Neural progenitor cell (in vitro differentiated cells): ENCODE measurements at regions not wholly inside any gene's neighbourhood (a gene's known extent, or its start where the extent isn't known, plus 50 kb on each side); places are given as distances from the start of the nearest gene placed in this dataset.

Experiments
- DNase-seq: peaks from one replicate; pipeline ENCODE4 v3.0.0-alpha.2; 2016; ENCODE audit warnings: low spot score
- H2AFZ ChIP-seq: fragments of 200-600 bp; sonication (generic); replicated peaks from 2 replicates; pipeline ENCODE4 v1.6.1; 2016; ENCODE audit warnings: antibody characterized with exemption
- H3F3A ChIP-seq: fragments of 200-600 bp; sonication (generic); 2 replicates; pipeline ENCODE4 v1.6.1; 2016; ENCODE audit warnings: antibody characterized with exemption, low read depth
- H3K27ac ChIP-seq: fragments of 200-600 bp; sonication (generic); 2 replicates; pipeline ENCODE4 v1.5.1; 2016; ENCODE audit warnings: mild to moderate bottlenecking
- H3K27me3 ChIP-seq: fragments of 200-600 bp; sonication (generic); 2 replicates; pipeline ENCODE4 v1.6.1; 2016; ENCODE audit warnings: mild to moderate bottlenecking, moderate library complexity
- H3K36me3 ChIP-seq: fragments of 200-600 bp; sonication (generic); 2 replicates; pipeline ENCODE4 v1.5.1; 2016
- H3K4me1 ChIP-seq: fragments of 200-600 bp; sonication (generic); 2 replicates; pipeline ENCODE4 v1.6.1; 2016; ENCODE audit warnings: mixed run types
- H3K4me2 ChIP-seq: fragments of 200-600 bp; sonication (generic); 2 replicates; pipeline ENCODE4 v1.6.1; 2016
- H3K4me3 ChIP-seq: fragments of 200-600 bp; sonication (generic); 2 replicates; pipeline ENCODE4 v1.5.1; 2016
- H3K79me2 ChIP-seq: fragments of 200-600 bp; sonication (generic); 2 replicates; pipeline ENCODE4 v1.6.1; 2016; ENCODE audit warnings: low read depth
- H3K9ac ChIP-seq: fragments of 200-600 bp; sonication (generic); 2 replicates; pipeline ENCODE4 v1.6.1; 2016
- H3K9me3 ChIP-seq: fragments of 200-600 bp; sonication (generic); 2 replicates; pipeline ENCODE4 v1.5.1; 2016; ENCODE audit warnings: low read depth
- H4K20me1 ChIP-seq: fragments of 200-600 bp; sonication (generic); 2 replicates; pipeline ENCODE4 v1.6.1; 2016; ENCODE audit warnings: low read depth
- H3K27ac Mint-ChIP-seq: 3 replicates; pipeline ENCODE4 v1.8.0; 2021; ENCODE audit warnings: mixed read lengths
- H3K27me3 Mint-ChIP-seq: 2 replicates; pipeline ENCODE4 v1.8.0; 2022; ENCODE audit warnings: low read depth, mild to moderate bottlenecking, inconsistent platforms, moderate library complexity, mixed read lengths; ENCODE audit not compliant: insufficient read depth
- H3K36me3 Mint-ChIP-seq: 3 replicates; pipeline ENCODE4 v1.8.0; 2021; ENCODE audit warnings: mixed read lengths
- H3K4me1 Mint-ChIP-seq: 3 replicates; pipeline ENCODE4 v1.8.0; 2021; ENCODE audit warnings: mixed read lengths
- H3K4me3 Mint-ChIP-seq: 3 replicates; pipeline ENCODE4 v1.8.0; 2021; ENCODE audit warnings: mild to moderate bottlenecking, moderate library complexity, mixed read lengths
- H3K9me3 Mint-ChIP-seq: 3 replicates; pipeline ENCODE4 v1.8.0; 2020; ENCODE audit warnings: mixed read lengths
- CTCF ChIP-seq: fragments of 200-600 bp; sonication (generic); IDR thresholded peaks from 2 replicates; pipeline ENCODE4 v1.5.1; 2017; ENCODE audit warnings: antibody characterized with exemption, mild to moderate bottlenecking
- EZH2 ChIP-seq: fragments of 200-600 bp; sonication (generic); IDR thresholded peaks from 2 replicates; pipeline ENCODE4 v1.6.1; 2017; ENCODE audit warnings: antibody characterized with exemption, mild to moderate bottlenecking, moderate library complexity
- EZH2phosphoT487 ChIP-seq: fragments of 200-600 bp; sonication (generic); IDR thresholded peaks from 2 replicates; pipeline ENCODE4 v1.6.1; 2017; ENCODE audit warnings: antibody characterized with exemption

- no peaks in the 10 kb centered on the region for H3F3A ChIP-seq
- no peak overlapping the region for H2AFZ ChIP-seq
- H3K27ac ChIP-seq: no peak overlapping the region
- DNase-seq: no peak
- H3K4me3 ChIP-seq: no peak overlapping the region
- no peaks in the 10 kb centered on the region for H3K36me3 ChIP-seq
- no peaks in the 10 kb centered on the region for H3K9me3 Mint-ChIP-seq
- peaks cover 6% of the 10 kb centered on the region for H3K27me3 Mint-ChIP-seq
- no peaks in the 10 kb centered on the region for H3K79me2 ChIP-seq
- no peaks in the 10 kb centered on the region for H3K36me3 Mint-ChIP-seq
- H3K9ac ChIP-seq: no peak overlapping the region
- no peak overlapping the region for H3K27ac Mint-ChIP-seq
- H3K4me2 ChIP-seq: no peak overlapping the region
- H4K20me1 ChIP-seq: no peaks in the 10 kb centered on the region
- H3K4me1 ChIP-seq: peaks cover 4% of the 10 kb centered on the region
- H3K27me3 ChIP-seq: no peaks in the 10 kb centered on the region
- peak overlapping the region; percentile 1 for H3K4me3 Mint-ChIP-seq
- TF ChIP-seq EZH2 (no peak), EZH2phosphoT487 (no peak), CTCF (no peak)
- no peaks in the 10 kb centered on the region for H3K9me3 ChIP-seq
- H3K4me1 Mint-ChIP-seq: peaks cover 17% of the 10 kb centered on the region
Measured at GRCh38 chr16:79287424-79287917, 313.1 kb downstream of the MAF start.

- Histone ChIP-seq H3K4me1 (peaks cover 4% of the 10 kb centered on the region), H2AFZ (no peak overlapping the region), H3K79me2 (no peaks in the 10 kb centered on the region), H3K9me3 (no peaks in the 10 kb centered on the region), H3K27ac (no peak overlapping the region), H3K4me2 (no peak overlapping the region), H3F3A (no peaks in the 10 kb centered on the region), H3K4me3 (no peak overlapping the region), H4K20me1 (no peaks in the 10 kb centered on the region), H3K36me3 (no peaks in the 10 kb centered on the region), H3K27me3 (no peaks in the 10 kb centered on the region), H3K9ac (no peak overlapping the region)
- H3K4me1 Mint-ChIP-seq: peaks cover 17% of the 10 kb centered on the region
- no peak overlapping the region for H3K4me3 Mint-ChIP-seq
- DNase-seq: peak; percentile 23
- no peak for TF ChIP-seq EZH2phosphoT487
- TF ChIP-seq EZH2: no peak
- TF ChIP-seq CTCF: no peak
- no peaks in the 10 kb centered on the region for H3K36me3 Mint-ChIP-seq
- H3K27me3 Mint-ChIP-seq: peaks cover 5% of the 10 kb centered on the region
- H3K27ac Mint-ChIP-seq: peak overlapping the region; percentile 3
- H3K9me3 Mint-ChIP-seq: no peaks in the 10 kb centered on the region
Measured at GRCh38 chr16:79286646-79287423, 313.7 kb downstream of the MAF start.

- no peaks in the 10 kb centered on the region for H3K79me2 ChIP-seq
- Mint-ChIP-seq H3K27ac (no peak overlapping the region), H3K36me3 (no peaks in the 10 kb centered on the region), H3K27me3 (peaks cover 4% of the 10 kb centered on the region), H3K9me3 (no peaks in the 10 kb centered on the region), H3K4me1 (peaks cover 22% of the 10 kb centered on the region), H3K4me3 (no peak overlapping the region)
- TF ChIP-seq EZH2phosphoT487 (no peak), CTCF (no peak), EZH2 (no peak)
- peaks cover 13% of the 10 kb centered on the region for H3K4me1 ChIP-seq
- H3K4me3 ChIP-seq: no peak overlapping the region
- no peaks in the 10 kb centered on the region for H4K20me1 ChIP-seq
- no peaks in the 10 kb centered on the region for H3K36me3 ChIP-seq
- H3K9me3 ChIP-seq: no peaks in the 10 kb centered on the region
- H2AFZ ChIP-seq: no peak overlapping the region
- H3K4me2 ChIP-seq: no peak overlapping the region
- DNase-seq: no peak
- no peaks in the 10 kb centered on the region for H3K27me3 ChIP-seq
- H3K9ac ChIP-seq: no peak overlapping the region
- H3K27ac ChIP-seq: no peak overlapping the region
- H3F3A ChIP-seq: no peaks in the 10 kb centered on the region
Measured at GRCh38 chr16:79284766-79285165, 315.8 kb downstream of the MAF start.
